Mucosa of stomach (tissue), 1 donor: ENCODE measurements at regions not wholly inside any gene's neighbourhood (a gene's known extent, or its start where the extent isn't known, plus 50 kb on each side); places are given as distances from the start of the nearest gene placed in this dataset.

ENCODE experiments used
- H3K27me3 ChIP-seq: one replicate; pipeline ENCODE4 v1.7.0; 2013; ENCODE audit warnings: mild to moderate bottlenecking, low read length; ENCODE audit not compliant: control insufficient read depth, insufficient read depth
- H3K36me3 ChIP-seq: one replicate; pipeline ENCODE4 v1.7.0; 2013; ENCODE audit warnings: low read length; ENCODE audit not compliant: control insufficient read depth, insufficient read depth
- H3K4me1 ChIP-seq: one replicate; pipeline ENCODE4 v1.7.0; 2013; ENCODE audit warnings: mild to moderate bottlenecking, low read length; ENCODE audit not compliant: control insufficient read depth, insufficient read depth
- H3K4me3 ChIP-seq: one replicate; pipeline ENCODE4 v1.7.0; 2013; ENCODE audit warnings: low read length
- H3K9ac ChIP-seq: one replicate; pipeline ENCODE4 v1.7.0; 2013; ENCODE audit warnings: mild to moderate bottlenecking, low read length, moderate library complexity
- H3K9me3 ChIP-seq: one replicate; pipeline ENCODE4 v1.7.0; 2013; ENCODE audit warnings: mild to moderate bottlenecking, low read length, moderate library complexity; ENCODE audit not compliant: control insufficient read depth
- donor health status: Pancreatic carcinoma.

GRCh38 chr22:47710135-47710534 lies 947.7 kb downstream of the TBC1D22A start:
- no peaks in the 10 kb centered on the region for H3K9me3 ChIP-seq
- no peaks in the 10 kb centered on the region for H3K36me3 ChIP-seq
- H3K4me1 ChIP-seq, result no peaks in the 10 kb centered on the region
- no peak overlapping the region for H3K4me3 ChIP-seq
- no peaks in the 10 kb centered on the region for H3K27me3 ChIP-seq
- H3K9ac ChIP-seq, result no peak overlapping the region

DNA sequence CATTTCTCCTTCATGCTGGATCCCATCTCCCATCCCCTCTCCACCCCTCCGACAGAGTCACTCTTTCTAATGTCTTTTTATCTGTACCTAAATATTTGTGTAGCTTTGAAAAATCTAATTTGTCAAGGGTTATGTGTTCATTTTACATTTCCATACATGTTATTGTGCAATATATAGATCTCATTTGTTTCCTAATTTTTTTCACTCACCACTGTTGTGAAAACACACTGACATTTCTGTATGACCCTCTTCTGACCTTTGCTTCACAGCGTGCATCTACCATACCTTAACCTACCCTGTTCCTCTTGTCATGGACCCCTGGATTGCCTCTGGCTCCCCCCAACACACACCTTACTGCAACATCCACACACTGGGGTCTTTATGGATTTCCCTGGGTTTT lies 942.9 kb downstream of the TBC1D22A start:
- no peaks in the 10 kb centered on the region for H3K4me1 ChIP-seq
- no peaks in the 10 kb centered on the region for H3K36me3 ChIP-seq
- no peak overlapping the region for H3K9ac ChIP-seq
- no peak overlapping the region for H3K4me3 ChIP-seq
- no peaks in the 10 kb centered on the region for H3K27me3 ChIP-seq
- no peaks in the 10 kb centered on the region for H3K9me3 ChIP-seq

DNA sequence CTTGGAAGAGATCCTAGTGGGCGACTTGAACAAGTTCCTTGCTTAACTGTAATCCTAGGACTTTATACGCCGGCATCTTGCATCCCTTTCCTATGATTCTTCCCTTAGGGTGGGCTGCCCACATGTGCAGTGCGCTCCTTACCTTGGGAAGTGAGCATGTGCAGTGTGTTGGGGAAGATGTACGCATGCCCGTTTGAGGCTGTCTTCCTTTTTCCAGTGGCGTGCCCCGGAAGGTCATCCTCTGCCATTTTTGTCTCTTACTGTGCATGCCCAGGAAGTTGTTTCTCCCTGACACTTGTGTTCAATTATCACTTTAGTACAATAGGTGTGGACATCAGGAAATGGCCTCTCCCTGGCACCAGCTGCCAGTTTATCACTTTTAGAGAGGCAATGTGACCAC lies 936.5 kb downstream of the TBC1D22A start:
- Histone ChIP-seq H3K36me3 (no peaks in the 10 kb centered on the region), H3K27me3 (no peaks in the 10 kb centered on the region), H3K4me3 (no peak overlapping the region), H3K9me3 (no peaks in the 10 kb centered on the region), H3K9ac (no peak overlapping the region), H3K4me1 (no peaks in the 10 kb centered on the region)

DNA sequence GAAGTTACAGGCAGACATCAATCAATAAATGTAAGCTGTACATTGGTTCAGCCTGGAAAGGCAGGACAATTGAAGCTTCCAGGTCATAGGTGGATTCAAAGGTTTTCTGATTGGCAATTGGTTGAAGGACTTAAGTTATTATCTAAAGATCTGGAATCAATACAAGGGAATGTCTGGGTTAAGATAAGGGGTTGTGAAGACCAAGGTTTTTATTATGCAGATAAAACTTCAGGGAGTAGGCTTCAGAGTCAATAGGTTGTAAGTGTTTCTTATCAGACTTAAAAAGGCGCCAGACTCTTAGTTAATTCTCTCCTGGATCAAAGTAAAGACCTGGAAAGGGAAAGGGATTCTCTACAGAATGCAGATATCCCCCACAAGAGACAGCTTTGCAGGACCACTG lies 935.4 kb downstream of the TBC1D22A start:
- Histone ChIP-seq H3K4me1 (no peaks in the 10 kb centered on the region), H3K9me3 (no peaks in the 10 kb centered on the region), H3K36me3 (no peaks in the 10 kb centered on the region), H3K27me3 (no peaks in the 10 kb centered on the region), H3K4me3 (no peak overlapping the region), H3K9ac (no peak overlapping the region)

DNA sequence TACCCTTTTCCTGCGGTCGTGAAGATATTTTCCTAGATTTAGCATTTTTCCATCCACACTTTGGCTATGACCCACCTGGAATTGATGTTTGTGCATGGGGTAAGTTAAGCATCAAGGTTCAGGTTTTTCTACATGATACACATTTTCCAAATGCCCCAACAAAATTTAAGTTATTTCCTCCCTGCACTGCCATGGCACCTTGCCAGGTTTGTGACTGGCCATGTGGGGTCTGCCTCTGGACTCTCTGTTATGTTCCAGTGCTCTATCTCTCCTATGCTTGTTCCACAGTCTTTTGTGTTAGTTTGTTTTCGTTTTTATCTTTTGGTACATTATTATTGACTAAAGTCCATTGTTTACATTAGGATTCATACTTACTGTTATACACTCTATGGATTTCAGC lies 934.3 kb downstream of the TBC1D22A start:
- no peaks in the 10 kb centered on the region for H3K27me3 ChIP-seq
- no peaks in the 10 kb centered on the region for H3K4me1 ChIP-seq
- H3K9me3 ChIP-seq, result no peaks in the 10 kb centered on the region
- no peak overlapping the region for H3K4me3 ChIP-seq
- H3K36me3 ChIP-seq, result no peaks in the 10 kb centered on the region
- no peak overlapping the region for H3K9ac ChIP-seq

GRCh38 chr22:47695176-47695575 lies 932.7 kb downstream of the TBC1D22A start:
- H3K9ac ChIP-seq, result no peak overlapping the region
- no peaks in the 10 kb centered on the region for H3K9me3 ChIP-seq
- H3K4me1 ChIP-seq, result no peaks in the 10 kb centered on the region
- no peak overlapping the region for H3K4me3 ChIP-seq
- no peaks in the 10 kb centered on the region for H3K36me3 ChIP-seq
- no peaks in the 10 kb centered on the region for H3K27me3 ChIP-seq

DNA sequence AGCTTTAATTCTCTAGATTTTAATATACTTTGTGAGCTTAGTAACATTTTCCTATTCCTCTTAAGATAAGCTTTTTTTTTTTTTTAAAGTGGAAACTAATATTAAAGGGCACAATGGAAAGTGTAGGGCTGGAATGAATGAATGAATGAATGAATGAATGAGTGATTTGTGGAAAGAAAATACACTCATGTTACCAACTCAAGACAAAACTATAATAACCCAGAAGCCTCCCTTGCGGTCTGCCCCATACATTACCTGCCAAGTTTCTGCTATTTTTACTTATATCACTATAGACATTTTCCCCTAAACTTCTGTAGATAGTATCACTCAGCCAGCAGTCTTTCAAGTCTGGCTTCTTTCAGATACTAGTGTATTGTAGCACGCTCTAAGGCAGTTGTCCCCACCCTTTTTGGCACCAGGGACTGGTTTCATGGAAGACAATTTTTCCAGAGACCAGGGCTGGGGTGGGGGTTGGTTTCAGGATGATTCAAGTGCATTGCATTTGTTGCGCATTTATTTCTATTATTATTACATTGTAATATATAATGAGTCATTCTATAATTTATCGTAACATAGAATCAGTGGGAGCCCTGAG lies 932.2 kb downstream of the TBC1D22A start:
- no peaks in the 10 kb centered on the region for H3K27me3 ChIP-seq
- no peaks in the 10 kb centered on the region for H3K4me1 ChIP-seq
- H3K4me3 ChIP-seq, result no peak overlapping the region
- no peaks in the 10 kb centered on the region for H3K36me3 ChIP-seq
- H3K9me3 ChIP-seq, result no peaks in the 10 kb centered on the region
- no peak overlapping the region for H3K9ac ChIP-seq

DNA sequence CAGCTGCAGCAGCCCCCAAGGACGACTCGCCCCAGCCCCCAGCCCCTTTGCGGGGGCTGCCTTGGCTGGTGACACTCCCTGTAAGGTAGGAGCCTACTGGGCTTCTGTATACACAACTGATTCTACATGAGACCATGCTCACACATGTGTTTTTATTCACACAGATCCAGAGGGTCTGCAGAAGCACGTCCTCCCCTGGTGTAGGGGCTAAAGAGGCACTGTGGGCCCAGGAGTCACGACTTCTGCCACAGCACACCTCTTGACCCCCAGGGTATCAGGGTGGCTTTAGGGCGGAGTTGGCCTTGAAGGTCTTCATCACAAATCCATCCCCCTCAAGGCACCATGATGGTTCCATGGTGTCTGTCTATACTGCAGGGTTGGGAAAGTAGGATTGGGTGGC lies 931.2 kb downstream of the TBC1D22A start:
- Histone ChIP-seq H3K27me3 (no peaks in the 10 kb centered on the region), H3K4me3 (no peak overlapping the region), H3K9ac (no peak overlapping the region), H3K9me3 (no peaks in the 10 kb centered on the region), H3K36me3 (no peaks in the 10 kb centered on the region), H3K4me1 (no peaks in the 10 kb centered on the region)

DNA sequence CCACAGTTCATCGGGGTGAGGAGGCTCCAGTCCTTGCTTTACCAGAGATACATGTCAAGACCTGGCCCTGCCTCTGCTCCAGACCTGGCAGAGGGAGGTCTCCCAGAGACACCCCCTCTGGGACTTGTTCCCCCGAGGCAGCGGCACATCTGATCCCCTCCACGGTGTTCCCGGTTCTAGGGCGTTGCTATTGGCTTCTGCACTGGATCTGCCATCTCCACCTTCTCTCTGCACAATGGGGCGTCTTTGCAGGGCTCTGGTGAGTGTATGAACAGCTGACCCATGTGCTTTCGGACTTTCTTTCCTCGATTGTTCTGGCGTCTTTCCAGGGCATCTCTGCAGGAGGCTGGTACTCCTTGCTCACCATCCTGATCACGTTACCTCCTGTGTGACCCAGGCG lies 930.4 kb downstream of the TBC1D22A start:
- Histone ChIP-seq H3K4me1 (no peaks in the 10 kb centered on the region), H3K9ac (no peak overlapping the region), H3K9me3 (no peaks in the 10 kb centered on the region), H3K36me3 (no peaks in the 10 kb centered on the region), H3K4me3 (no peak overlapping the region), H3K27me3 (no peaks in the 10 kb centered on the region)

DNA sequence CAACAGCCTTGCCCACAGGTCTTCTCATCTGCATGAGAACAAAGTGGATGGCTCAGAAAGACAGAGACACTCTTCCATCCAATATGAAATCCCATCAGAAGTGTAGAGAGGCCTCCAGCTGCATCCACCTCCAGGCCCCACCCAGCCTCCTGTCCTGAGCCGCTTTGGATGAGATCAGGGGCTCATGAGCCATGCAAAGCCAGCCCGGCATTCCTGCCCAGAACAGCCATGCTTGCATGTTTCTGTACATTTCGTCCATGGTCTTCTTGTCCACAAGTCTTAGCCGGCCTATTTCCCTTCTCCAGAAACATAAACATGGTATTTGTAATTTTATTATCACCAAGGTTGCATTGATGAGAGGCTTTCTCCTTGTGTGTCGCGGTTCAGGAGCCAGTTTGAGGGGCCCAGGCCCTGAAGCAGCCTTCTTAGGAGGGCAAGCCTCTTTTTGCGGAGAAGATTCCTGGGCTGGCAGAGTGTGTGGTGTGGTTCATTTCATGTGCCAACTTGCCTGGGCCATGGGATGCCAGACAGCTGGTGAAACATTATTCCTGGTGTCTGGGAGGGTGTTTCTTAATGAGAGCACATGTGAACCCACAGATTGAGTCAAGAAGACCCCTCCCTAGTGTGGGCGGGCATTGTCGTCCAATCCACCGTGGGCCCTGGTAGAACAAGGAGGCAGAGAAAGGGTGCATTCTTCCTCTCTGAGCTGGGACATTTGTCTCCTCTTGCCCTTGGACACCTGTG lies 928.9 kb downstream of the TBC1D22A start:
- H3K4me3 ChIP-seq, result no peak overlapping the region
- H3K4me1 ChIP-seq, result no peaks in the 10 kb centered on the region

DNA sequence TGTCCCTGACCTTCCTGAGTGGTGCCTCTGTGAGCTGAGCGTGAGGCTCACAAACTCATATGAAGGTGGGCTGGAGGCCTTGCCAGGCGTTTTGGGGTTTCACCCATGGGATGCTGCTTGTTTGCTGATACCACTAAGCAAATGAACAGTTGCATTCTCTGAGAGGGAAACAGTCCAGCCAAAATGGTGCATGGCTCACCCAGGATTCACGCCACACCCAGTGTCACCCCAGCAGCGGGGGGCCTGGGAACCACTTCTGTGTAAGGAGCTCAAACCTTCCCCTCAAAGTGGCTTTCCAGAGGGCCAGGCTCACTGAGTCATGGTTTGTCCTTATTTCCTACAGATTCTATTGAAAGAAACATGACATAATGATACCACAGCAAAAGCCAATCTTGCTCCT lies 928.1 kb downstream of the TBC1D22A start:
- Histone ChIP-seq H3K36me3 (no peaks in the 10 kb centered on the region), H3K9me3 (no peaks in the 10 kb centered on the region), H3K9ac (no peak overlapping the region), H3K27me3 (no peaks in the 10 kb centered on the region), H3K4me3 (no peak overlapping the region), H3K4me1 (no peaks in the 10 kb centered on the region)

More for the DNA sequence above, 928.9 kb downstream of the TBC1D22A start:
- H3K9me3 ChIP-seq, result no peaks in the 10 kb centered on the region
- H3K36me3 ChIP-seq, result no peaks in the 10 kb centered on the region
- no peaks in the 10 kb centered on the region for H3K27me3 ChIP-seq
- no peak overlapping the region for H3K9ac ChIP-seq

GRCh38 chr22:47690166-47690565 lies 927.7 kb downstream of the TBC1D22A start:
- no peaks in the 10 kb centered on the region for H3K9me3 ChIP-seq
- no peaks in the 10 kb centered on the region for H3K27me3 ChIP-seq
- H3K4me1 ChIP-seq, result no peaks in the 10 kb centered on the region
- H3K36me3 ChIP-seq, result no peaks in the 10 kb centered on the region
- H3K9ac ChIP-seq, result no peak overlapping the region
- no peak overlapping the region for H3K4me3 ChIP-seq
